PC-3 (cell line): ENCODE measurements at regions not wholly inside any gene's neighbourhood (a gene's known extent, or its start where the extent isn't known, plus 50 kb on each side); places are given as distances from the start of the nearest gene placed in this dataset.

Experiments used
- CTCF ChIP-seq: fragments of 300-600 bp; sonication (generic); conservative IDR thresholded peaks from 2 replicates; pipeline ENCODE4 v1.5.1; 2017; ENCODE audit warnings: antibody characterized with exemption, low read depth, mild to moderate bottlenecking, low read length
- EZH2 ChIP-seq: fragments of 300-600 bp; sonication (generic); IDR thresholded peaks from one replicate; pipeline ENCODE4 v1.6.1; 2017; ENCODE audit warnings: antibody characterized with exemption, mild to moderate bottlenecking, low read length; ENCODE audit not compliant: unreplicated experiment

- TF ChIP-seq CTCF (no peak), EZH2 (no peak)
Observed at GRCh38 chr3:124444075-124444474, 286.2 kb upstream of the UMPS start.
